ENCODE measurements at regions not wholly inside any gene's neighbourhood (a gene's known extent, or its start where the extent isn't known, plus 50 kb on each side); places are given as distances from the start of the nearest gene placed in this dataset.

DNA sequence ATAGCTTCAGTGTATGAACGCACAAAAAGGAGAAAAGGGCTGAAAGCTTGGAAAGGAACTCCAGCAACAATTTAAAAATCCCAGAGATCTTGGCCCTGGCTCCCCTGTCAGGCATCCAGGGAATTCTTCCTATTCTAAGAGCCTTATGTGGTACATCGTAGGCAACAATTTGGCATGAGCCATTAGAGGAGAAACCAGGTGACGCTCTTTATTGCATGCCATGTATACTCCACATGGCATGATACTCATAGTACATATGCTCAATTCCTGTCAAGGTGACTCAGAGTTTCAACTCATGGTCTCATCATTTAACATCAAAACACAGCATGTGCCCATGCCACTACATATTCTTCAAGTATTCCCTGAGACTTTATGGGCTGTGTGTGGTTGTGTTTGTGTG is 191.3 kb downstream of the OR13H1 start:
- Histone ChIP-seq H3K27me3 (ENCODE audit: control insufficient read depth in 1 of 2, insufficient read depth in 2 of 2, low read length in 2 of 2) (no peaks in the 10 kb centered on the region), H3K9me3 (ENCODE audit: control insufficient read depth in 1 of 2, insufficient read depth in 1 of 2, low read length in 2 of 2) (peaks cover 0 to under 1% of the 10 kb centered on the region in 2 experiments), H3K4me3 (ENCODE audit: low read length) (no peak overlapping the region), H3K27ac (ENCODE audit: low read depth in 1 of 2, low read length in 2 of 2) (no peak overlapping the region), H3K4me1 (ENCODE audit: insufficient read depth, low read length) (no peaks in the 10 kb centered on the region), H3K36me3 (ENCODE audit: insufficient read depth, low read length) (no peaks in the 10 kb centered on the region)
- H3K36me3 Mint-ChIP-seq (ENCODE audit: low read depth): no peaks in the 10 kb centered on the region
- POLR2A ChIA-PET: no interaction called here
- no peaks in the 10 kb centered on the region for H3K9me3 Mint-ChIP-seq
- CTCF ChIA-PET: interaction anchor here (1.1 kb wide), 1 partner anchor 28 kb away, joined by 4 read pairs; no protein-coding TSS in a partner anchor
- H3K27ac Mint-ChIP-seq: no peak overlapping the region
- TF ChIP-seq, protein P1, sequence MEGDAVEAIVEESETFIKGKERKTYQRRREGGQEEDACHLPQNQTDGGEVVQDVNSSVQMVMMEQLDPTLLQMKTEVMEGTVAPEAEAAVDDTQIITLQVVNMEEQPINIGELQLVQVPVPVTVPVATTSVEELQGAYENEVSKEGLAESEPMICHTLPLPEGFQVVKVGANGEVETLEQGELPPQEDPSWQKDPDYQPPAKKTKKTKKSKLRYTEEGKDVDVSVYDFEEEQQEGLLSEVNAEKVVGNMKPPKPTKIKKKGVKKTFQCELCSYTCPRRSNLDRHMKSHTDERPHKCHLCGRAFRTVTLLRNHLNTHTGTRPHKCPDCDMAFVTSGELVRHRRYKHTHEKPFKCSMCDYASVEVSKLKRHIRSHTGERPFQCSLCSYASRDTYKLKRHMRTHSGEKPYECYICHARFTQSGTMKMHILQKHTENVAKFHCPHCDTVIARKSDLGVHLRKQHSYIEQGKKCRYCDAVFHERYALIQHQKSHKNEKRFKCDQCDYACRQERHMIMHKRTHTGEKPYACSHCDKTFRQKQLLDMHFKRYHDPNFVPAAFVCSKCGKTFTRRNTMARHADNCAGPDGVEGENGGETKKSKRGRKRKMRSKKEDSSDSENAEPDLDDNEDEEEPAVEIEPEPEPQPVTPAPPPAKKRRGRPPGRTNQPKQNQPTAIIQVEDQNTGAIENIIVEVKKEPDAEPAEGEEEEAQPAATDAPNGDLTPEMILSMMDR (IDR thresholded peaks at IDR 0.05): no peak
- no peaks in the 10 kb centered on the region for H3K4me1 Mint-ChIP-seq (ENCODE audit: low read depth)
- ATAC-seq (ENCODE audit: poor library complexity) (no peak), DNase-seq (no peak)
- H3K4me3 Mint-ChIP-seq: no peak overlapping the region
- intact Hi-C loops (cut with DNase I, micrococcal nuclease): no loop called here
- H3K27me3 Mint-ChIP-seq: no peaks in the 10 kb centered on the region

DNA sequence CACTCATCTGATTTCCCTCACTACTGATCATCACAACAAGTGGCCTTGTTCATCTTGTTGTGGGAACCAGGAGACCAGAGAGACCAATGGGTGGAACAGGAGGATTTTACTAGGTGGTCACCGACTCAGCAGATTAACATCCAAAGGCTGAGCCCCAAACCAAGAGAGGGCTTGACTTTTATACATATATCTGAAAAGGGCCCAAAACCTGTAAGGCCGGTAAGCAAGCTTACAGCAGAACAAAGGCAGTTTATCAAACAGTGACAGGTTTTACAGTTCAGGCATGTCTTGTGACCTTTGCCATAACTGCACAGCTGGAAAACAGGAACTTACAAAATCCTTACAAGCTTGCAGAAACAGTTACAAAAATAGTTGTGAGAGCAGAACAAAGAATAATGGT is 195.9 kb downstream of the OR13H1 start:
- H3K36me3 ChIP-seq (ENCODE audit: insufficient read depth, low read length): no peaks in the 10 kb centered on the region
- peaks cover 0 to 18% of the 10 kb centered on the region in 2 experiments for H3K9me3 ChIP-seq (ENCODE audit: control insufficient read depth in 1 of 2, insufficient read depth in 1 of 2, low read length in 2 of 2)
- no peaks in the 10 kb centered on the region for H3K27me3 ChIP-seq (ENCODE audit: control insufficient read depth in 1 of 2, insufficient read depth in 2 of 2, low read length in 2 of 2)
- TF ChIP-seq, protein P1 (IDR thresholded peaks at IDR 0.05): no peak
- Mint-ChIP-seq H3K27ac (no peak overlapping the region), H3K9me3 (peaks cover 2% of the 10 kb centered on the region), H3K4me3 (no peak overlapping the region), H3K27me3 (no peaks in the 10 kb centered on the region), H3K4me1 (ENCODE audit: low read depth) (no peaks in the 10 kb centered on the region), H3K36me3 (ENCODE audit: low read depth) (no peaks in the 10 kb centered on the region)
- no peak overlapping the region for H3K4me3 ChIP-seq (ENCODE audit: low read length)
- intact Hi-C loops (cut with DNase I, micrococcal nuclease): no loop called here
- POLR2A ChIA-PET: no interaction called here
- H3K27ac ChIP-seq (ENCODE audit: low read depth in 1 of 2, low read length in 2 of 2): no peak overlapping the region
- H3K4me1 ChIP-seq (ENCODE audit: insufficient read depth, low read length): no peaks in the 10 kb centered on the region
- CTCF ChIA-PET: interaction anchor here (1.3 kb wide), 1 partner anchor 13 kb away, joined by 3 read pairs; no protein-coding TSS in a partner anchor
- no peak for DNase-seq
- ATAC-seq (ENCODE audit: poor library complexity): no peak

DNA sequence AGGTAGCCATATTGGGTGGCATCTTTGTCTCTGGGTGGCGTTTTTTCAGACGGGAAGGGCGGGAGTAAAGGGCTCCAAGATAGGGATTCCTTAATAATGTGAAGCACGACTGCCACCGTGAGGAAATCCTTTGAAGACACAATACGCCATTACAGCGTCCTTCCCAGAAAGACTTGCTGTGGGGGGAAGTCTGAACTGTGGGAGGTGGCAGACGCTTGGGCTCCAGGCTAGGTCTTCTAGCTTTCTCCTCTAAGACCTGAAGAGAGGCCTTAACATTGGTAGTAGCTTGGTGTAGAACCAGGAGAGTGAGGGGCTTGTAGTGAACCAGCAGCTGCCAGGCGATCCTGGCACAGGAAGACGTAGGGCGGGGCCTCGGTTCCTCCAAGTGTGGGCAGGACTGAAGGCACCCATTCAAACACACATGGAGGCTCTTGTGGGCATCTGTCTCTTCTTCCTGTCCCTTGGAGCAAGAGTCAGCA is 197.3 kb downstream of the OR13H1 start:
- no peak overlapping the region for H3K4me3 Mint-ChIP-seq
- ATAC-seq (ENCODE audit: poor library complexity) (no peak), DNase-seq (peak in 4 of 14 experiments; percentile 74 to 89 (median 78))
- no peaks in the 10 kb centered on the region for H3K36me3 Mint-ChIP-seq (ENCODE audit: low read depth)
- H3K27ac Mint-ChIP-seq: no peak overlapping the region
- H3K27me3 Mint-ChIP-seq: no peaks in the 10 kb centered on the region
- H3K9me3 ChIP-seq (ENCODE audit: control insufficient read depth in 1 of 2, insufficient read depth in 1 of 2, low read length in 2 of 2): peaks cover 0 to 18% of the 10 kb centered on the region in 2 experiments
- TF ChIP-seq, protein P1 (IDR thresholded peaks at IDR 0.05): no peak
- no peaks in the 10 kb centered on the region for H3K4me1 Mint-ChIP-seq (ENCODE audit: low read depth)
- CTCF ChIA-PET: interaction anchor here (1.0 to 1.5 kb wide), 4 partner anchors 12 to 81 kb away, joined by 3 to 7 read pairs (median 4); no protein-coding TSS in a partner anchor
- no peak overlapping the region for H3K4me3 ChIP-seq (ENCODE audit: low read length)
- H3K27ac ChIP-seq (ENCODE audit: low read depth in 1 of 2, low read length in 2 of 2): no peak overlapping the region
- POLR2A ChIA-PET: no interaction called here
- H3K4me1 ChIP-seq (ENCODE audit: insufficient read depth, low read length): no peaks in the 10 kb centered on the region
- no peaks in the 10 kb centered on the region for H3K36me3 ChIP-seq (ENCODE audit: insufficient read depth, low read length)
- H3K27me3 ChIP-seq (ENCODE audit: control insufficient read depth in 1 of 2, insufficient read depth in 2 of 2, low read length in 2 of 2): no peaks in the 10 kb centered on the region
- H3K9me3 Mint-ChIP-seq: peaks cover 2% of the 10 kb centered on the region
- intact Hi-C loops (cut with DNase I, micrococcal nuclease): no loop called here

All from CD4-positive, alpha-beta T cell (primary cell).